NCI-H82 (cell line): ENCODE measurements at regions not wholly inside any gene's neighbourhood (a gene's known extent, or its start where the extent isn't known, plus 50 kb on each side); places are given as distances from the start of the nearest gene placed in this dataset.

Source experiments
- DNase-seq: peaks from one replicate; lab custom pipeline; 2025; lab: John Stamatoyannopoulos, UW

DNA sequence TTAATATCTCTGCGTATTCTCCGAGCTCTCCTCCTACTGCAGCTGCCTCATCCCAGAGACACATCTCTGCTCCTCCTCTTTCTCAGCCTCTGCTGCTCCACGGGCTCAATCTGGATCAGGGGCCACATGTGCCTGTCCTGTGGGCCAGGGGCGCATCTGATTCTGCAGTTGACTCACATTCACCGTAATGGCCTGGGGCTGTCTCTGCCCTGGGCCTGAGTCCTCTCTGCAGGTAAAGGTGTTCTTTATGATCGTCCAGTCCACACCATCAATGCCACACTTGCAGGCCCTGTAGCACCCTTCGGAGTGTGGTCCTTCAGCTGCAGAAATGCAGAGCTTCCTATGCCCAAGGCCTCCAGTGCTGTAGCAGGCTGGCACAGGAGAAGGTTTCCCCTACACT, 154.5 kb downstream of the OAT start:
- no peak for DNase-seq

DNA sequence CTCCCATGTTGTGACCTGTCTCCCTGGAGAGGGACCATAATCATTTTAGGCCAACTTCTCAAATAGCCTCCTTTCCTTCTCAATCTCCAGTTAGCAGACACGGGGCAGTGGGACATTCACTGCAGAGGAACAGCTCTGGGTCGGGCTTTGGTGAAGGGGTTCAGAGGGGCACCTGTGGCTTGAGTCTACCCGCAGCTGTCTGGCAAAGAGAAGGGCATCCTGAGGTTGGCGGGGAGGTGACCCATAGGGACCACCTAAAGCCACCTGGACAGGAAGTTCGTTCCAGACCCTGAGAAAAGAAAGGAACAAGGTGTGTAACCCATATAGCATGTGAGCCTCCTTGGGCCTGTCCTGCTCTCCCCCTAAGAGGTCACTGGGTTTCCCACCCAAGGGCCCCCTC, 155.0 kb downstream of the OAT start:
- no peak for DNase-seq

GRCh38 chr10:124262971-124263370, 155.8 kb downstream of the OAT start:
- no peak for DNase-seq

DNA sequence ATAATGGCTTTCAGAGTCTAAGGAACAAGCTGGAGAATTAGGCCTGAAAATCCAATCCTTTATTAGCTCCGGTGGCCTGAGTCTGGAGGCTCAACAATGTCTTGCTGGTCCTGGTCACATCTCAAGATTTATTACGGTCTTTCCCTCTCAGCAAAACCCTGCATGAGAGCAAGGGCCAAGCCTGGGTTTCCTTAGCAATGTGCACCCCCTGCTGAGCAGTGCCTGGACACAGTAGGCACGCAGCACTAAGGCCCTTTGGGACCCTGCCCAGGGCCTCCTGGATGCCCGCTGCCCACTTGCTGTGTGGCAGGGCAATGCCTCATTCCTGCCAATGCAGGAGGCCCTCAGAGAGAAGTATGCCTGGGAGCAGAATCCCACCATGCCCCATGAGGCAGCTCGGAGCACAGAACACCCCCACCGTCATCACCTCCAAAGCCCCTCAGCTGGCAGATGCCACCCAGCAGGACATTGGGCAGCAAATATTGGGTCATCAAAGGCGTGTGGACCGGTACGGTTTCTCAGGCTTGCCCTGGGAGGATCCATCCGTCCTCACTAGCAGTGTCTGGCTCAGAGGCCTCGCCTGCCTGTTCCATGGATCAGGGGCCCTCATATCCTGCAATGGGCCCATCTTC, 156.4 kb downstream of the OAT start:
- DNase-seq = no peak

- DNase-seq = peak; percentile 10
Measured at GRCh38 chr10:124259139-124259825, 159.4 kb downstream of the OAT start.

- DNase-seq = no peak
Measured at GRCh38 chr10:124257781-124258180, 160.9 kb downstream of the OAT start.

DNA sequence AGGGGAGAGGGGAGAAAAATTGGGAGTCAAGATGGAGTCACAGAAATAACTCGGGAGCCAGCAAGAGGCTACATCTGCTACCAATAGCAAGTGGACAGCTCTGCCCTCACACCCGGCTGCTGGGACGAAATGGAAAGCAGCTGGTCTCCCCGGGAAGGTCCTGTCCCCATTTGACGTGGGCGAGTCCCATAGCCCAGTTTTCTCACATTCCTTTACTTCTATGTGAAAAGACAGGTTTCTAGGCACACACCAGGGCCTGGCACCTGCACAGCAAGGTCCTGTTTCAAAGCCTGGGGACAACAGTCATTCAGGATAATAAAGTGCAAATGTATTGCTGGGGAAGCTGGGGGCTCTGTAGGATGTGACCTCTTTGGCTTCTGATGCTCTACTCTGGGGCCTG, 162.6 kb downstream of the OAT start:
- no peak for DNase-seq

DNA sequence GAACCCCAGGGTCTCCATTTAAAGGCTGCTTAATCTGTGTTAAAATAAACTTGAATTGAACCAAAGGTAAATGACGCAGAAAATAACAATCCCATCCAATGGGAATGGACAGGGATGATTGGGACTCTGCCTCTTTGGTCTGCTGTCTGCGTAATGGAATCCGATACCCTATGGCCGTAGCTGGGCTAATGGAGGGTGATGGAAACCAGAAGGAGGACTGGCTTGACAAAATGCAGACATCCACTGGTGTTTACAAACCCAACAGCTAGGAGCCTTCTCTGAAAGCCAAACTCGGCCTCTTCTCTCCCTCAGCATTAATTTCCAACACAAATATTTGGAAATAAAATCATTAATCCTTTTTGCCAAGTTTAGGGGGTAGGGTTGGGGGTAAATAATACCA, 162.2 kb upstream of the CHST15 start:
- no peak for DNase-seq

- DNase-seq = no peak
Measured at GRCh38 chr10:124254490-124254889, 161.1 kb upstream of the CHST15 start.

- DNase-seq = no peak
Measured at GRCh38 chr10:124253006-124253405, 159.6 kb upstream of the CHST15 start.

- DNase-seq = no peak
Measured at GRCh38 chr10:124252097-124252715, 158.8 kb upstream of the CHST15 start.

DNA sequence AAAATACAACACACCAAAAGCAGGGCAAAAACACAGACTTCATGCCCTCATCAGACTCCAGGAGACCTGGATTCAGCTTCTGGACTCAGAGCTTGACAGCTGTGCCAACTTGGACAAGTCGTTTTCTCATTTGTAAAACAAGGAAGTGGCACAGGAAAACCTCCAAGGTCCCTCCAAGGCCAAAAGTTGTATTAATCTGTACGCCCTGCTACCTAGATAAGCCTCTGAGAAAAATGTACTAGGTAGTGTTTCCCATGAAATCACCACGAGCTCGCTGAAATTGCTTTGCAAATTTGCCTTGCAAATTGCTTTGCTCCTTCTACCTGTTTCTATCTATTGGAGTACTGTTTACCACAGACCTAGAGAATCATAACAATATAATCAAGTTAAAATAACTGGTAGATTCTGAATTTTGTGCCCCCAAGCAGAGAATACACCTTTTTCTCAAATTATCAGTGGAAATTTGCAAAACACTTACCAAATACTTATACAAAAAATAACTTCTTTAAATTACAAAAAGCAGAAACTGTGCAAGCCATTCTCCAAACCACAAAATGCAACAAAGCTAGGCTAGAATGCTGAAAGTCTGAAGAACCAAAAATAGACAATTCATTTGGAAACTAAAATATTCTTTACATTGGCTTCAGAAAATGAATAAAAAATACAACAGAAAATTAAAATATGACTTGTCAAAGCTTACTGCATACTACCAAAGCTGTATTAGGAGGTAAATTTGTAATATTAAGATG, 158.1 kb upstream of the CHST15 start:
- no peak for DNase-seq

DNA sequence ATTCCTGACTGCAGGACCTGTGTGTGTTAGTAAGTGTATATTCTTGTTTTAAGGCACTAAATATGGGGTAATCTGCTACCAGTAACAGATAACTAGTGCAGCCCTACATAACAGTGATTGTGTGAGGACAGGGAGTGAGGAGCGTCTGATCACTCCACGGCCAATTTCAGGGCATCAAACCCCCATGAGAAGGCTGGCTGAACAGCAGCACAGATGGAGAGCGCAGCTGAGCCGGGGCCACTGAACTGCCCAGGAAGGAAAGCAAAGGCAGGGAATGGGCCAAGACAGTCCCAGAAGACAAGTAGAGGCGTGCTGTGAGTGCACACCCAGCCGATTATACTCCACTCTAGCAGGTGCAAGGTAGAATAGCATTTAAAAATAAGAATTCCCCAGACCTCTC, 157.1 kb upstream of the CHST15 start:
- no peak for DNase-seq

- DNase-seq = peak; percentile 10
Measured at GRCh38 chr10:124249812-124250432, 156.5 kb upstream of the CHST15 start.

DNA sequence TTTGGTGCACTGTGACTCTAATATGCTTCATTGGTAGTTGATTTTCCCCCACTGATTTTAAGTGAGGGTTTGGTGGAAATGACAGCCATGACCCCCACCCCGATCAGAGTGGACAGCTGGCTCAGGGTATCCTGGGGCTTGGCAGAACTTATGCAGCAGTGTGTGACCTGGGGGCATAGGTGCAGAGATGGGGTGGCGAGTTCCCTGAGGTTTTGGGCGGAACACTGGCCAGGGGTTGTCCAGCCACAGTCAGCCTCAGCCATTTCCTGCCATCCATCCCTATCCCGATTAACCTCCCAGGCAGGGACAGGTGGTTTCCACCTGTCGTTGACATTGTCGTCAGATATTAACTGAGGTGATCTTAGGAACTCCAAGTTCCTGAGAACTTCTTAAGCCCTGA, 155.8 kb upstream of the CHST15 start:
- DNase-seq = no peak

DNA sequence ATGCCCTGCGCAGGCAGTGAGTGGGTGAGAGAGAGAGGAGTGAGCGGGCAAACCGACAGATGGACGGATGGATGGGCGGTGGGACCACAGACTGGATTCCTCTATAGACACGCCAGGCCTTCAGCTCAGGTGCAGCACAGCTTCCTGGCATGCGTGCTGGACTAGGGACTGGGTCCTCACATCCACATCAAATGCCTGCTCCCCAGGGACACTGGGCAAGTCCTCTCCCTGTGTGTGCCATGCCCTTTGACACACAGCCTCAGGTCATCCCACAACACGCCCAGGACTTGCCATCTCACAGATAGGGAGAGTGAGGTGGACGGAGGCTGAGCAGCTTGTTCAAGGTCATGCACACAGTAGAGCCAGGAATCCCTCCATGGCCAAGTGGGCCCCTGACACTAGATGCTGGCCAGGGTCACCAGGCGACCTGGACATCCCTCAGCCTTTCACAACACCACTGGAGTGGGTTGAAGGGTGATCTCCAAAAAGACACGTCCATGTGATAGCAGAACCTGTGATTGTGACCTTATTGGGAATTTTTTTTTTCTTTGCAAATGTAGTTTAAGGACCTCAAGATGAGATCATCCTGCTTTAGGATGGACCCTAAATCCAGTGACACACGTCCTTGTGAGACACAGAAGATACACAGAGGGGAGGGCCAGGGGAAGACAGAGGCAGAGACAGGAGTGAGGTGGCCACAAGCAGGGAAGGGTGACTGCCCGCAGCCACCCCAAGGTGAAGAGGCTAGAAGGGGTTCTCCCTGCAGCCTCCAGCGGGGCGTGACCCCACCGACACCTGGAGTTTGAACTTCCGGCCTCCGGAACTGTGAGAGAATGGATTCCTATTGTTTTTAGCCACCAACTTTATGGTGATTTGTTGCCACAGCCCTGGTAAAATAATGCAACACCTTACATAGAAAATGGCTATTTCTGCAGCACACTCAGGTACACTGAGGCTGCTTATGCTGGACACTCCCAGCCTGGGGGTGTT, 155.0 kb upstream of the CHST15 start:
- no peak for DNase-seq

DNA sequence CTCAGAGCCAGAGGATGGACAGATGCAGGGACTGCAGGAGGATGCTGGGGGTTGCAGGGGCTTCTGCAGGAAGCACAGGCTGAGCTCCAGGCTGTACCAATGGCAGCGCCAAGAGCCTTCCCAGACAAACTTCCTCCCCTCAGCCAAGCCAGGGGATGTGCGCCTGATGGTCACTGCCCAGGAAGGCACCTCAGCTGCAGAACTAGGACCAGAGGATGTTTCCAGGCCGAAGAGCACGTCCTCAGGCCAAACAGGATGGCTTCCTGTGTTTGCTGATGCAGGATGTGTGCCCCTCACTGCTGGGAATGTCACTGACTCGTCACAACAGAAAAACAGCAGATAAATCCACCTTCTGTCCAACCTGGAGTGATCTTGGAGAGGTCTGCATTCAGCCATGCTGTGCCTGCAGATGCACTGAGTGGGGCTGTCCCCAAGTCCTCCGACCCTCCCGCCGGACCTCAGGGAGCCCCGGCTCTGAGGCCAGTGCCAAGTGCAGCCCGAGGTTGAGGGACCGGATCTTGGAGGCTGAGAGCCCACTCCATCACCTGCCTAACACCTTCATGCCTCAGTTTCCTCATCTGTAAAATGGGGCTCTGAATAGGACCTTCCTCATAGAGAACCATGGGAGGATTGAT, 152.5 kb upstream of the CHST15 start:
- DNase-seq = no peak

DNA sequence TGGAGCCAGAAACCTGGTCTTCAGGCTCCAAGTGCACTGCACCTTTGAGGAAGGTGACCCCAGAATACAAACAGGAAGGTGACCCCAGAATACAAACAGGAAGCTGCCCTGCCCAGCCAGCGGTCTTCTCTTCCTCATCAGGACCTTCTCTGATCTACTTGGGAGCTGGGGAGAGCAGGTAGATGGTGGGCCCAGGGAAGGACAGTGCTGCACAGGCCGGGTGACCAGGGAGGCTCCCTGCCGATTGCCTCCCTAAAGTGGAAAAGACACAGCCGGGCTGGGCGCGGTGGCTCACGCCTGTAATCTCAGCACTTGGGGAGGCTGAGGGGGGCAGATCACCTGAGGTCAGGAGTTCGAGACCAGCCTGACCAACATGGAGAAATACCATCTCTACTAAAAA, 151.8 kb upstream of the CHST15 start:
- DNase-seq = no peak

GRCh38 chr10:124244256-124244877, 151.0 kb upstream of the CHST15 start:
- no peak for DNase-seq

DNA sequence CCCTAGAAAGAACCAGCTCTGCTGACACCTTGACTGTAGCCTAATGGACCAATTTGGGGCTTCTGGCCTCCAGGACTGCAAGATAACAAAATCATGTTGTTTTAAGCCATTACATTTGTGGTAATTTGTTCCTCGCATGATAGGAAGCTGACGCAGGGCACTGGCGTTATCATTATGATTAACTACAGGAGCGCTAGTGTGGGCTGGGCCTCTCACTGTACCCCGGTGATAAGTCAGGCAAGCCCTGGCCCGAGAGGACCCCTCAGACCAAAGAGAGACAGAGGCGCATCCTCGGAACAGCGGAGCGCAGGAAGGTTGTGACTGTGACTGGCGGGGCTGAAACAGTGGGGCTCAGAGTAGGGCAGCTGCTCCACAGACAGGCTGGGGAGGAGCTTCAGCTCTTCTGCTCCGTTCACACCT, 150.3 kb upstream of the CHST15 start:
- no peak for DNase-seq
